Cardiac fibroblast (primary cell): ENCODE measurements at regions not wholly inside any gene's neighbourhood (a gene's known extent, or its start where the extent isn't known, plus 50 kb on each side); places are given as distances from the start of the nearest gene placed in this dataset.
"Not testable (repeated sequence)": the region's sequence is repeated elsewhere in the genome, so short reads cannot be mapped to it uniquely, and the experiment has no call there.

Experiments used
- DNase-seq, 2 donors: peaks; one replicate each; pipeline versions ENCODE4 v3.0.0 to v3.0.0-alpha.2; 2010; ENCODE audit warnings: low read depth in 2 of 2
- H3K4me3 ChIP-seq, 2 donors: replicated peaks in 1 of 2; 1 replicate in 1 of 2; 2 replicates in 1 of 2; pipeline ENCODE4 v1.5.1; 2011; ENCODE audit warnings: low read depth in 2 of 2, low read length in 2 of 2, mild to moderate bottlenecking in 2 of 2, moderate library complexity in 1 of 2
- TF ChIP-seq, protein P1 (sequence below): IDR thresholded peaks from one replicate; pipeline ENCODE4 v1.5.1; 2011; ENCODE audit warnings: low read depth, mild to moderate bottlenecking, low read length, inconsistent platforms

DNA sequence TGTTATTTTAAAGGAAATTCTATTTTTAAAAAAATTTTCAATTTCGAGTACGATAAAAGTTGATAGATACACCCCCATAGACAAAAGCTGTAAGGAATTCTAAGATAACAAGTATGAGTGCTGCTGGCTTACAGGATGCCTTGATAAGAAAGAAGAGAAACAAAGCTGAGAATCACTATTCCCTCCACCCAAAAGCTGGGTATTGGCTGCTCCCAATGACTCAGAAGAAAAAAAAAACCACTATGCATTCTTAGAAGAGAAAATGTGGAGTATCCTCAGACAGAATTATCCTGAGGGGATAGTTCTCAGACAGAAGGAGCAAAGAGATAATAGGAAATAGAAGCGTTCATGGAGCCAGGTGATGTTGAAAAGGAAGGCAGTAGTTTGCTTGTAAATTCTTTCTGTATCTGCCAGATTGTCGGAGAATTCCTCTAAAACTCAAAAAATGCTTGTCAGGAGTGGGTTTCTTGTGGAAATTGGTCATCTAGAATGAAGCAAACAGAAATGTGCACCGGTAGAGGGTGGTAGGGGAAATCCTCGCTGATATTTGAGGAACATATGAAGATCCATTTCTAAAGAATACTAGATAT, 217.5 kb upstream of the ADAMTS3 start:
- TF ChIP-seq, protein P1, sequence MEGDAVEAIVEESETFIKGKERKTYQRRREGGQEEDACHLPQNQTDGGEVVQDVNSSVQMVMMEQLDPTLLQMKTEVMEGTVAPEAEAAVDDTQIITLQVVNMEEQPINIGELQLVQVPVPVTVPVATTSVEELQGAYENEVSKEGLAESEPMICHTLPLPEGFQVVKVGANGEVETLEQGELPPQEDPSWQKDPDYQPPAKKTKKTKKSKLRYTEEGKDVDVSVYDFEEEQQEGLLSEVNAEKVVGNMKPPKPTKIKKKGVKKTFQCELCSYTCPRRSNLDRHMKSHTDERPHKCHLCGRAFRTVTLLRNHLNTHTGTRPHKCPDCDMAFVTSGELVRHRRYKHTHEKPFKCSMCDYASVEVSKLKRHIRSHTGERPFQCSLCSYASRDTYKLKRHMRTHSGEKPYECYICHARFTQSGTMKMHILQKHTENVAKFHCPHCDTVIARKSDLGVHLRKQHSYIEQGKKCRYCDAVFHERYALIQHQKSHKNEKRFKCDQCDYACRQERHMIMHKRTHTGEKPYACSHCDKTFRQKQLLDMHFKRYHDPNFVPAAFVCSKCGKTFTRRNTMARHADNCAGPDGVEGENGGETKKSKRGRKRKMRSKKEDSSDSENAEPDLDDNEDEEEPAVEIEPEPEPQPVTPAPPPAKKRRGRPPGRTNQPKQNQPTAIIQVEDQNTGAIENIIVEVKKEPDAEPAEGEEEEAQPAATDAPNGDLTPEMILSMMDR: no peak
- H3K4me3 ChIP-seq: no peak overlapping the region
- DNase-seq: no peak

DNA sequence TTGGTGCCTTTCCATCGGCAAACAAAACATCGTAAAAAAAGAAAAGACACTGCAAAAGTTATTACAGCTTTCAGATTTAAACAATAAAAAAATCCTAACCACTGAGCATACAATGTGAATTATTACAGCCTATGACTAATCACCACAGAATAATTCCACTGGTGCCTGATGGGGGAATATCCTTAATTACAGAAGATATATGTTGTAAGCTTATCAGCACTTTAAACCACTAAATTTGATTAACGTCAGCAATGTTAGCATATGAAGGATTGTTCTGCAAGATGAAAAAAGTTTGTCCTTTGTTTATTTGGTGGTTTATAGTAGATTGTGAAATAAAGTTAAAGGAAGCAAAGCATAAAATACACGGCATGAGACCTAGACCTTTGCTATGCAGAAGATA, 210.2 kb upstream of the ADAMTS3 start:
- no peak overlapping the region for H3K4me3 ChIP-seq
- DNase-seq: peak; percentile 6 to 28
- TF ChIP-seq, protein P1: no peak

DNA sequence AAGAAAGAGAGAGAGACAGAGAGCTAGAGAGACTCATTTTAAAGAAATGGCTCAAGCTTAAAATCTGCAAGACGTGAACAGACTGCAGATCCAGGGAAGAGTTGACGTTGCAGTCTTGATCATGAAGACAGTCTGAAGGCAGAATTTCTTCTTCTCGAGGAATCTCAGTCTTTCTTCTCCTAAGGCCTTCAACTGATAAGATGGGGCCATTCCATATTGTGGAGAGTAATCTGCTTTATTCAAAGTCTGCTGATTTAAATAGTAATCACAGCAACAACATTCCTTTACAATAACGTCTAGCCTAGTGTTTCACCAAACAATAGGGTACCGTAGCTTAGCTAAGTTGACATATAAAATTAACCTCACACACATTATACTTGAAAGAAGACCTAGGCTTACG, 208.4 kb upstream of the ADAMTS3 start:
- TF ChIP-seq, protein P1: no peak
- no peak for DNase-seq
- H3K4me3 ChIP-seq: no peak overlapping the region

DNA sequence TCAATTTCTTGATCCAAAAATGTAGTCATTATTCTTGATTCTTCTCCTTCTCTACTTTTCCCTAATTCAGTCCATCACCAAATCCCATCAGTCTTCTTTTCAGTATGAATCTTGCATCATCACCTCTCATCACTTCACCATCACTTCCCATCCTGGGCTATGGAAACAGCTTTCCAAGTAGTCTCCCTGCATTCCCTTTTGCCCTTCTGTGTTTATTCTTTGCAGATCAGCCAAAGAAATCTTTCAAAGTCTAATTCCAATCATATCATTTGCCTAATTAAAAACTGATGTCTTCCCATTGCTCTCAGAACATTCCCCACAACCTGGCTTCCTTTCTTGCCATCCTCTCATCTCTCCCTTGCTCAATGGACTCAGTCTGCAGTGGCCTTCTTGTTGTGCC, 201.7 kb upstream of the ADAMTS3 start:
- TF ChIP-seq, protein P1: no peak
- no peak for DNase-seq
- H3K4me3 ChIP-seq: no peak overlapping the region

DNA sequence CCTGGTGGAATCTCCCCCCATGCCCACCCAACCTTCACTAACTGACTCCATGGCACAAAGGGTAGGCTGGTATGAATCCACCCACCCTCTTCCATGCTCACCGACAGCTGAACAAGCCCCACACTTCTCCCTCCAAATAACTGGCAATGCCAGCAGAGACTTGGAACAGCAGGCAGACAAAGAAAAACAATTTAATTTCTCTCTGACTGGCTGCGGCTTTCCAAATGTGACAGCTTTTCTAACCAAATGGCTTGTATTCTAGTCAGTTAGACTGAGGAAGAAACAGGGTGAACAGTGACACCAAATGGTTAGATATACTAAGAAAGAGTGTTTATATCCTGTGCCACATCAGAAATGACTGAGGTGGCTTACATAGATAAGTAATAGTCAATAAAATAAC, 199.3 kb upstream of the ADAMTS3 start:
- DNase-seq: no peak
- TF ChIP-seq, protein P1: no peak
- H3K4me3 ChIP-seq: no peak overlapping the region

DNA sequence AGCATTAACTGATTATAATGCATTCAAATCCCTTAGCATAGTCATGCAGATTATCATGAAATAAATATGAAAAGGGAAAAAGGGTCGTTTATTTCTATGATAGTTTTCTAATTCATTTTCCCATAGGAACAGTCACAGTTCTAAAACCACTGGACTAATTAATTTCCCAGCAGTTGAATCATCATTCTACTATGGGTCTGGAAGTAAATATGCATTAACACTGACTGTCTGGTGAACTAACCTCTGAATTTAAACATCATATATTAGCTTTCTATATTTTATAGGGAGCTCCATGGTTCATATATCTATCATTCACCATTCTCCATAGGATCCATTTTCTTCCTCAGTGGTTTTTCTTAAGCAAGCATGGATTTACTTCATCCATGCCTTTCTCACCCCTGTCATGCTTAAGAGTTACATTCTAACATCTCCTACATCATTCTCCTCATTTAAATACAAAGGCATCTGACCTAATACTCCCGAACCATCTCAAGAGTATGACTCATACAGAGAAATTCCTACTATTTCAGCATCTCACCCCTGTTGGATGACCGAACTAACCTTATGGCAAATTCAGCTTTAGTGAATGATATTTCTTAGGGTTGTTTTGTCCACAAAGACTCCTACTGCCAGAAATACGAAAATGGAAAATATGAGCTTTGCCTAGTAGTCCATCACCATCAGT, 198.7 kb upstream of the ADAMTS3 start:
- TF ChIP-seq, protein P1: no peak
- no peak overlapping the region for H3K4me3 ChIP-seq
- DNase-seq: peak; percentile 67 to 97

DNA sequence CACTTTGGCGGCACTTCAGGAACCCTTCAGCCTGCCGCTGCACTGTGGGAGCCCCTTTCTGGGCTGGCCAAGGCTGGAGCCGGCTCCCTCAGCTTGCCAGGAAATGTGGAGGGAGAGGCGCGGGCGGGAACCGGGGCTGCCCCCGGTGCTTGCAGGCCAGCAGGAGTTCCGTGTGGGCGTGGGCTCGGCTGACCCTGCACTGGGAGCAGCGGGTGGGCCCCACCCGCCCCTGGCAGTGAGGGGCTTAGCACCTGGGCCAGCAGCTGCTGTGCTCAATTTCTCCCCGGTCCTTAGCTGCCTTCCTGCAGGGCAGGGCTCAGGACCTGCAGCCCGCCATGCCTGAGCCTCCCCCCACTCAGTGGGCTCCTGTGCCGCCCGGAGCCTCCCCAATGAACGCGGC, 196.8 kb upstream of the ADAMTS3 start:
- DNase-seq, H3K4me3 ChIP-seq: not testable (repeated sequence)
